K562 (cell line): ENCODE measurements at regions not wholly inside any gene's neighbourhood (a gene's known extent, or its start where the extent isn't known, plus 50 kb on each side); places are given as distances from the start of the nearest gene placed in this dataset.

Experiments
- ATAC-seq: fragments of 200-7000 bp; cut with Tn5 transposase; 3 replicates; pipeline ENCODE4 v1.9.1; 2020; ENCODE audit warnings: moderate library complexity
- BruUV-seq: library from RNA; stranded (reverse); fragments of 400-500 nt; replicated peaks from 2 replicates; lab custom pipeline; 2021; lab: Mats Ljungman, UMichigan
- CTCF ChIA-PET: fragments of 300-600 bp; formaldehyde crosslinking; extraction: SDS; loops from one replicate; lab custom pipeline; 2021; ENCODE audit warnings: low intra/inter-chr PET ratio; lab: Yijun Ruan, JAX
- POLR2A ChIA-PET: fragments of 300-600, 350-650 bp; sonication (Branson Sonifier 250); formaldehyde crosslinking; extraction: SDS; loops from one replicate; lab custom pipeline; 2021; ENCODE audit warnings: antibody characterized with exemption, inconsistent platforms; lab: Yijun Ruan, JAX
- DNase-seq, 4 experiments: peaks; one replicate each; pipeline versions ENCODE4 v3.0.0 to v3.0.0-alpha.2; 2011 to 2018; ENCODE audit warnings: low spot score in 3 of 4, mixed read lengths in 3 of 4; ENCODE audit errors: extremely low read depth in 1 of 4
- FAIRE-seq: peaks from 2 replicates; lab custom pipeline; 2011; peaks lifted over from hg19 to GRCh38; lab: Jason Lieb, UNC
- H2AFZ ChIP-seq: 2 replicates; pipeline ENCODE4 v1.6.0; 2011; ENCODE audit warnings: low read depth, low read length, control low read depth, inconsistent platforms
- H3K27ac ChIP-seq: fragments of 200-600 bp; 3 replicates; pipeline ENCODE4 v1.8.0; 2011; ENCODE audit warnings: low read depth, mild to moderate bottlenecking, control low read depth, inconsistent platforms, low read length, moderate library complexity, mixed read lengths; ENCODE audit errors: extremely low read depth
- H3K27me3 ChIP-seq, 2 experiments: fragments of 300-600 bp in 1 of 2; 2 replicates in 1 of 2; 3 replicates in 1 of 2; pipeline versions ENCODE4 v1.6.0 to v1.8.0; 2011; ENCODE audit warnings: inconsistent platforms in 2 of 2, low read length in 2 of 2, mild to moderate bottlenecking in 1 of 2, mixed read lengths in 1 of 2, moderate library complexity in 1 of 2; ENCODE audit not compliant: control insufficient read depth in 2 of 2, insufficient read depth in 2 of 2
- H3K36me3 ChIP-seq: fragments of 300-600 bp; 3 replicates; pipeline ENCODE4 v1.8.0; 2011; ENCODE audit warnings: mild to moderate bottlenecking, low read length, inconsistent platforms; ENCODE audit not compliant: control insufficient read depth, insufficient read depth
- H3K4me1 ChIP-seq, 2 experiments: fragments of 200-600 bp in 1 of 2; replicated peaks in 1 of 2; 2 replicates in 1 of 2; 3 replicates in 1 of 2; pipeline versions ENCODE4 v1.5.1 to v1.8.0; 2011; ENCODE audit warnings: inconsistent platforms in 2 of 2, low read length in 2 of 2, mild to moderate bottlenecking in 1 of 2, mixed read lengths in 1 of 2, moderate library complexity in 1 of 2; ENCODE audit not compliant: control insufficient read depth in 2 of 2, insufficient read depth in 2 of 2
- H3K4me2 ChIP-seq: 2 replicates; pipeline ENCODE4 v1.6.1; 2011; ENCODE audit warnings: low read length, control low read depth, inconsistent platforms, mixed read lengths; ENCODE audit not compliant: insufficient read depth
- H3K4me3 ChIP-seq: fragments of 200-600 bp; sonication (generic), shearing (Covaris generic); 2 replicates; pipeline ENCODE4 v1.5.1; 2016; ENCODE audit warnings: control low read depth, inconsistent platforms
- H3K79me2 ChIP-seq: fragments of 200-600 bp; 3 replicates; pipeline ENCODE4 v1.8.0; 2011; ENCODE audit warnings: low read length, inconsistent platforms; ENCODE audit not compliant: control insufficient read depth, insufficient read depth
- H3K9ac ChIP-seq, 2 experiments: 2 replicates each; pipeline versions ENCODE4 v1.6.0 to v1.6.1; 2011; ENCODE audit warnings: low read depth in 2 of 2, low read length in 2 of 2, control low read depth in 1 of 2, inconsistent platforms in 1 of 2, mild to moderate bottlenecking in 1 of 2, mixed read lengths in 1 of 2; ENCODE audit not compliant: insufficient read depth in 1 of 2
- H3K9me1 ChIP-seq: one replicate; pipeline ENCODE4 v1.6.0; 2011; ENCODE audit warnings: inconsistent platforms, mild to moderate bottlenecking, low read length, moderate library complexity; ENCODE audit not compliant: control insufficient read depth, insufficient read depth
- H3K9me3 ChIP-seq: replicated peaks from 2 replicates; pipeline ENCODE4 v1.5.1; 2011; ENCODE audit warnings: low read depth, low read length, inconsistent platforms; ENCODE audit not compliant: control insufficient read depth, insufficient read depth
- H4K20me1 ChIP-seq: replicated peaks from 2 replicates; pipeline ENCODE4 v1.6.1; 2011; ENCODE audit warnings: low read length, inconsistent platforms, mixed read lengths; ENCODE audit not compliant: control insufficient read depth, insufficient read depth
- CEBPB ChIP-seq: fragments of 450-650 bp; IDR thresholded peaks from 2 replicates; pipeline ENCODE4 v1.6.1; 2016; ENCODE audit warnings: missing genetic modification characterization, missing compliant biosample characterization
- CHD7 ChIP-seq: fragments of 200-600 bp; sonication (generic); IDR thresholded peaks from one replicate; pipeline ENCODE4 v1.6.1; 2012; ENCODE audit warnings: mild to moderate bottlenecking, low read depth, low read length, inconsistent platforms
- DMBX1 ChIP-seq: fragments of 250-450 bp; sonication (Bioruptor Pico); IDR thresholded peaks from 2 replicates; pipeline ENCODE4 v1.8.0; 2022; ENCODE audit warnings: inconsistent platforms, mild to moderate bottlenecking, moderate library complexity, borderline replicate concordance
- E2F5 ChIP-seq: sonication (generic); formaldehyde crosslinking; IDR thresholded peaks from 2 replicates; pipeline ENCODE4 v1.8.0; 2022; ENCODE audit warnings: mild to moderate bottlenecking, missing genetic modification reagents
- MCM3 ChIP-seq: fragments of 450-650 bp; IDR thresholded peaks from 2 replicates; pipeline ENCODE4 v1.6.1; 2016
- PTTG1 ChIP-seq: fragments of 450-650 bp; IDR thresholded peaks from 2 replicates; pipeline ENCODE4 v1.6.1; 2016; ENCODE audit warnings: low read depth, mild to moderate bottlenecking, missing genetic modification characterization, missing compliant biosample characterization
- RAD51 ChIP-seq: fragments of 450-650 bp; IDR thresholded peaks from 2 replicates; pipeline ENCODE4 v1.7.1; 2016; ENCODE audit warnings: low read depth, mild to moderate bottlenecking, borderline replicate concordance
- SP2 ChIP-seq: IDR thresholded peaks from 2 replicates; pipeline ENCODE4 v1.6.1; 2011; ENCODE audit warnings: mild to moderate bottlenecking, low read depth, low read length, moderate library complexity; ENCODE audit not compliant: poor library complexity, severe bottlenecking; ENCODE audit errors: extremely low read depth
- SRSF9 ChIP-seq: fragments of 200-400 bp; formaldehyde crosslinking; IDR thresholded peaks from 2 replicates; pipeline ENCODE4 v1.6.1; 2017; ENCODE audit warnings: low read depth, low read length, borderline replicate concordance
- ZNF165 ChIP-seq: fragments of 250-450 bp; sonication (Bioruptor Pico); IDR thresholded peaks from 2 replicates; pipeline ENCODE4 v1.4.0; 2020; ENCODE audit warnings: borderline replicate concordance
- ZSCAN32 ChIP-seq: fragments of 450-650 bp; formaldehyde crosslinking; IDR thresholded peaks from 2 replicates; pipeline ENCODE4 v1.4.0; 2020; ENCODE audit warnings: mild to moderate bottlenecking, moderate library complexity
- WGBS: fragments of 100-300 bp; shearing (Covaris generic); methylation state at CpG from one replicate; pipeline ENCODE4 v1.1.6; 2016; ENCODE audit warnings: low coverage, mixed read lengths; ENCODE audit not compliant: insufficient coverage; ENCODE audit errors: missing lambda C conversion rate; 5-methylcytosine and 5-hydroxymethylcytosine counted together
- in situ Hi-C: fragments of 300-500 bp; cut with MboI; formaldehyde crosslinking; loops from 4 replicates; pipeline ENCODE4 v1.15.0; 2018; ENCODE audit warnings: inconsistent platforms, mixed read lengths
- intact Hi-C: fragments of 100-400 bp; cut with micrococcal nuclease; formaldehyde crosslinking; loops from 2 replicates; pipeline ENCODE4 v1.14.2; 2022

- peak; percentile 11 for FAIRE-seq
- intact Hi-C loops (no loop called here), in situ Hi-C loops (no loop called here)
- ATAC-seq: no peak
- H3K4me2 ChIP-seq: no peak overlapping the region
- H3K9me3 ChIP-seq: no peaks in the 10 kb centered on the region
- CTCF ChIA-PET: no interaction called here
- no TSS peak for BruUV-seq
- no peak for DNase-seq
- no peak overlapping the region for H2AFZ ChIP-seq
- no peaks in the 10 kb centered on the region for H3K4me1 ChIP-seq
- no peak overlapping the region for H3K4me3 ChIP-seq
- no peaks in the 10 kb centered on the region for H3K79me2 ChIP-seq
- H3K9ac ChIP-seq: no peak overlapping the region
- no peak overlapping the region for H3K27ac ChIP-seq
- H4K20me1 ChIP-seq: no peaks in the 10 kb centered on the region
- no peaks in the 10 kb centered on the region for H3K36me3 ChIP-seq
- peaks cover 5 to 17% of the 10 kb centered on the region in 2 experiments; a peak in 4 of 5 replicates for H3K27me3 ChIP-seq
- under 1% methylated on average over 10 of the region's 10 CpGs for WGBS
- POLR2A ChIA-PET: no interaction called here
- no peaks in the 10 kb centered on the region for H3K9me1 ChIP-seq
- TF ChIP-seq SP2 (no peak), RAD51 (no peak), E2F5 (CRISPR knock-in tag) (no peak), CEBPB (tag) (no peak), DMBX1 (CRISPR knock-in tag) (no peak), CHD7 (no peak), PTTG1 (tag) (no peak), MCM3 (no peak), ZSCAN32 (CRISPR knock-in tag) (no peak), SRSF9 (no peak), ZNF165 (no peak)
Measured at GRCh38 chr6:165915022-165915770, 252.2 kb upstream of the PDE10A start.
